Neural crest cell (in vitro differentiated cells): ENCODE measurements at regions not wholly inside any gene's neighbourhood (a gene's known extent, or its start where the extent isn't known, plus 50 kb on each side); places are given as distances from the start of the nearest gene placed in this dataset.
A peak's percentile ranks its signal among the peaks of the same experiment; 100 is the strongest.

Experiments
- DNase-seq: peaks from one replicate; pipeline ENCODE4 v3.0.0; 2021; ENCODE audit warnings: low read depth, mixed read lengths, low spot score
- H3K27ac Mint-ChIP-seq: one replicate; pipeline ENCODE4 v1.8.0; 2021; ENCODE audit warnings: mild to moderate bottlenecking, mixed read lengths; ENCODE audit not compliant: unreplicated experiment
- H3K27me3 Mint-ChIP-seq: 2 replicates; pipeline ENCODE4 v1.8.0; 2021; ENCODE audit warnings: low read depth, mild to moderate bottlenecking, mixed read lengths
- H3K36me3 Mint-ChIP-seq: 2 replicates; pipeline ENCODE4 v1.8.0; 2021; ENCODE audit warnings: low read depth, mild to moderate bottlenecking, mixed read lengths
- H3K4me1 Mint-ChIP-seq: 2 replicates; pipeline ENCODE4 v1.8.0; 2021; ENCODE audit warnings: mixed read lengths
- H3K4me3 Mint-ChIP-seq: one replicate; pipeline ENCODE4 v1.8.0; 2021; ENCODE audit warnings: mild to moderate bottlenecking, mixed read lengths
- H3K9me3 Mint-ChIP-seq: 2 replicates; pipeline ENCODE4 v1.8.0; 2021; ENCODE audit warnings: mixed read lengths
- TF ChIP-seq, protein P1 (sequence below): fragments of 200-600 bp; sonication (generic); conservative IDR thresholded peaks from 2 replicates; pipeline ENCODE4 v1.5.0; 2021; ENCODE audit warnings: antibody characterized with exemption, mild to moderate bottlenecking

DNA sequence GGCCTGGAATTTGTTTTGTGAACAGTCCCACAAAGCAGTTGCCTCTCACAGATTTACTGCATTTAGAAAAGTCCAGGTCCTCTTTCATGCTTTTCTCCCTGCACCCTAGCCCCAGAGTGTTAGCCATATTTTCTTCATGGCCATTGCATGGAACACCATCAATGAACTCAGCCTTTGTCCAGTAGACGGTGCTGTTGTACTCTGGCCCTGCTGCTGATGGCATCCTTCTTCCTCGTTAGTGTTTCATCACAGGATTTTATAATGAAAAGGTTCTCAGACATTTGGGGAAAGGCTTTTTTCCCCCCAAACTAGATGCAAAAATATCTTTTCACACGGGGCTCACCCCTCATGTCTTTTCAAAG lies 93.0 kb upstream of the SLC25A13 start:
- Mint-ChIP-seq H3K4me1 (peaks cover 8% of the 10 kb centered on the region), H3K9me3 (peaks cover 7% of the 10 kb centered on the region), H3K36me3 (no peaks in the 10 kb centered on the region), H3K27me3 (no peaks in the 10 kb centered on the region), H3K27ac (no peak overlapping the region), H3K4me3 (no peak overlapping the region)
- TF ChIP-seq, protein P1, sequence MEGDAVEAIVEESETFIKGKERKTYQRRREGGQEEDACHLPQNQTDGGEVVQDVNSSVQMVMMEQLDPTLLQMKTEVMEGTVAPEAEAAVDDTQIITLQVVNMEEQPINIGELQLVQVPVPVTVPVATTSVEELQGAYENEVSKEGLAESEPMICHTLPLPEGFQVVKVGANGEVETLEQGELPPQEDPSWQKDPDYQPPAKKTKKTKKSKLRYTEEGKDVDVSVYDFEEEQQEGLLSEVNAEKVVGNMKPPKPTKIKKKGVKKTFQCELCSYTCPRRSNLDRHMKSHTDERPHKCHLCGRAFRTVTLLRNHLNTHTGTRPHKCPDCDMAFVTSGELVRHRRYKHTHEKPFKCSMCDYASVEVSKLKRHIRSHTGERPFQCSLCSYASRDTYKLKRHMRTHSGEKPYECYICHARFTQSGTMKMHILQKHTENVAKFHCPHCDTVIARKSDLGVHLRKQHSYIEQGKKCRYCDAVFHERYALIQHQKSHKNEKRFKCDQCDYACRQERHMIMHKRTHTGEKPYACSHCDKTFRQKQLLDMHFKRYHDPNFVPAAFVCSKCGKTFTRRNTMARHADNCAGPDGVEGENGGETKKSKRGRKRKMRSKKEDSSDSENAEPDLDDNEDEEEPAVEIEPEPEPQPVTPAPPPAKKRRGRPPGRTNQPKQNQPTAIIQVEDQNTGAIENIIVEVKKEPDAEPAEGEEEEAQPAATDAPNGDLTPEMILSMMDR, result peak; percentile 82
- peak; percentile 53 for DNase-seq

DNA sequence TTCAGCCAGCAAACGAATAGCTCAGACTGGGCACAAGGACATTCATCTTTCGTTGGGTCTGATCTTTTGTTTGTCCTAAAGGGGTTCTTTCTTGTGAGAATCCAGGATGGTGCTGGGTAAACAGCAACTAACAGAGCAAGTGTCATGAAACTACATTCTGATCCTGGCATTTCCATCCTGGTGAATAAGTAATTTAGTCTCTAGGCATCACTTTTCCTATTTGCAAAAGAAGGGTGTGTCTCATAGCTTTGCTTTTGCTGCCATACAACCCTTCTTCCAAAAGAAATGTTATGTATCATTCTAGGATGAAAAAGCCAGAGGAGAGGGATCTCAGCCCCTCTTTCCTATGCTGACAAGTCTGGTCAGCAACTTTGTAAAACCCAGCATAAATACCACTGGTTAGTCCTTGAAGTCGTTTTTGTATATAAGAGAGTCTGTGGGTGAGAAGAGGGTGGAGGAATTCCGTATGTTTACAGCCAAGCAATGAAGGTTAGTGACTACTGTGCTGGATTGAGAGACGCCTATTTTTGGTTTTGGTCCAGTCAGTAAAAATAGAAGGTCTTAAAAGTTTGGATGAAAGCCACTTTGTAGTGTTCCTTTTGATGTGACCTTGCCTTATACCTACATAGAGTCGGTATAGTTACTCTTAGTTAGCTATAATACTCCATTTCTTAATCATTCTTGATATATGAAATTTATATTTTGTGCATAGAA lies 88.4 kb upstream of the SLC25A13 start:
- DNase-seq, result no peak
- TF ChIP-seq, protein P1, result no peak
- Mint-ChIP-seq H3K4me1 (peaks cover 4% of the 10 kb centered on the region), H3K27ac (no peak overlapping the region), H3K36me3 (no peaks in the 10 kb centered on the region), H3K9me3 (no peaks in the 10 kb centered on the region), H3K4me3 (no peak overlapping the region), H3K27me3 (no peaks in the 10 kb centered on the region)

DNA sequence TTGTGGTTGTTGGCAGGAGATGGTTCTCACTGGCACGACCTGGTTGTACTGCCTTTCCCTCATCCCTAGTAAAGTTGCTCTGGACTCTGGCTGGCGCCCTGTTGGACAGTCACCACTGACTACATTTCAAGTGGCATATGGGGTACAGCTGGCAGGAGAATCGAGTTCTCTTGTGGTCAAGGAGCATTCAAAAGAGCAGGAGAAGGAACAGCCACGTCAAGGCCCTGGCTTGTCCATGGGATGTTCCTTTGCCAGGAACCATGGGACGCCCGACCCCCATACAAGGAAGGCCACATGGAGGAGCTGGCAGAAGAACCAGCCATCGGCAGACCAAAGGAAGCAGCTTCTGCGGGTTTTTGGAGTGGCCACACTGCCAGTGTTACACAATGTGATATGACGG lies 87.0 kb upstream of the SLC25A13 start:
- Mint-ChIP-seq H3K27me3 (no peaks in the 10 kb centered on the region), H3K9me3 (no peaks in the 10 kb centered on the region), H3K27ac (no peak overlapping the region), H3K36me3 (no peaks in the 10 kb centered on the region), H3K4me3 (no peak overlapping the region), H3K4me1 (no peaks in the 10 kb centered on the region)
- TF ChIP-seq, protein P1, result no peak
- no peak for DNase-seq

DNA sequence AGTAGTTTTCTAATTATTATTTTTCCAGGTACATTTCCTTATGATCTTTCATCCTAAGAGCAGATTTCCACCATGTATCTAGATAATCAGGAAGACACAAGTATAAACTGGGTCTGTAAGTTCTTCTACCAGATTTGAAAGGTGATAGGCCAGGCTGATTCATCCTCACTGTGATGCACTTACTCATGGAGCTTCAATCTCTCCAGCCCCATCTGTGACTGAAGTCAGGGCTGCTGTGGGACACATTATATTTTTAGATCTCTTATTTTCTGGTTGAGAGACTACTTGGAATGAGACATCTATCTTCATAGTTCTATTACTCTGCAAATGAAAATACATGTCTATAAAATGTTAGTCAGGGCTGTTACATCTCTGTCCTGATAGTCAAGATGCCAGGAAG lies 85.5 kb upstream of the SLC25A13 start:
- Mint-ChIP-seq H3K4me3 (no peak overlapping the region), H3K36me3 (no peaks in the 10 kb centered on the region), H3K27me3 (no peaks in the 10 kb centered on the region), H3K27ac (no peak overlapping the region), H3K9me3 (no peaks in the 10 kb centered on the region), H3K4me1 (no peaks in the 10 kb centered on the region)
- no peak for DNase-seq
- TF ChIP-seq, protein P1, result no peak

DNA sequence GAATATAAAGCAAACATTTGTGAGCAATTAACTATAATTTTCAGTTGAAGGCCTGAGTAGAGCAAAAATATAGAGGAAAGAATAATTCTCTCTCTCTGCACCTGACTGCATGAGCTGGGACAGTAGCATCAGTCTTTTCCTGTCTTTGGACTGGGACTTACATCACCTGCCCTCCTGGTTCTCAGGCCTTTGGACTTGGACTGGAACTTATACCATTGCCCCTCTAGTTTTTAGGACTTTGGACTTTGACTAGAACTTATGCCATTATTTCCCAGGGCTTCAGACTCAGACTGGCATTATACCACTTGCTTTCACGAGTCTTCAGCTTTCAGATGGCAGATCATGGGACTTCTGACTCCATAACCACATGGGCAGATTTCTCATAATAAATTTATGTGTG lies 81.0 kb upstream of the SLC25A13 start:
- no peaks in the 10 kb centered on the region for H3K9me3 Mint-ChIP-seq
- H3K27ac Mint-ChIP-seq, result no peak overlapping the region
- H3K4me1 Mint-ChIP-seq, result no peaks in the 10 kb centered on the region
- no peak for DNase-seq
- no peaks in the 10 kb centered on the region for H3K36me3 Mint-ChIP-seq
- H3K27me3 Mint-ChIP-seq, result no peaks in the 10 kb centered on the region
- TF ChIP-seq, protein P1, result no peak
- H3K4me3 Mint-ChIP-seq, result no peak overlapping the region
